HEK293 (cell line): ENCODE measurements at regions not wholly inside any gene's neighbourhood (a gene's known extent, or its start where the extent isn't known, plus 50 kb on each side); places are given as distances from the start of the nearest gene placed in this dataset.
"Not testable (repeated sequence)": the region's sequence is repeated elsewhere in the genome, so short reads cannot be mapped to it uniquely, and the experiment has no call there.

Source experiments
- CTCF ChIA-PET: fragments of 350-600 bp; formaldehyde crosslinking; extraction: SDS; loops from one replicate; lab custom pipeline; 2021; ENCODE audit warnings: antibody characterized with exemption; lab: Yijun Ruan, JAX
- POLR2A ChIA-PET: fragments of 300-600 bp; formaldehyde crosslinking; extraction: SDS; loops from one replicate; lab custom pipeline; 2020; ENCODE audit warnings: antibody characterized with exemption, inconsistent platforms; lab: Yijun Ruan, JAX
- H3K27ac ChIP-seq: fragments of 200-500 bp; sonication (Bioruptor generic); 2 replicates; pipeline ENCODE4 v1.5.1; 2014; ENCODE audit warnings: low read depth, low read length, control low read depth, inconsistent platforms; ENCODE audit errors: extremely low read depth
- H3K36me3 ChIP-seq, 2 experiments: fragments of 200-500 bp in 1 of 2; sonication (Bioruptor generic) in 1 of 2; 1 replicate in 1 of 2; 2 replicates in 1 of 2; pipeline ENCODE4 v1.5.1; 2014 to 2017; ENCODE audit warnings: inconsistent platforms in 2 of 2, low read length in 2 of 2; ENCODE audit not compliant: control insufficient read depth in 2 of 2, insufficient read depth in 1 of 2
- H3K4me1 ChIP-seq: fragments of 200-500 bp; sonication (Bioruptor generic); 2 replicates; pipeline ENCODE4 v1.5.1; 2014; ENCODE audit warnings: mild to moderate bottlenecking, low read length, inconsistent platforms; ENCODE audit not compliant: control insufficient read depth, insufficient read depth
- H3K4me3 ChIP-seq: 2 replicates; pipeline ENCODE4 v1.5.1; 2011; ENCODE audit warnings: low read depth, mild to moderate bottlenecking, control low read depth, low read length, moderate library complexity
- H3K9me3 ChIP-seq: fragments of 200-500 bp; sonication (Bioruptor generic); 2 replicates; pipeline ENCODE4 v1.5.1; 2014; ENCODE audit warnings: low read depth, low read length, inconsistent platforms; ENCODE audit not compliant: control insufficient read depth, insufficient read depth
- BCL11B ChIP-seq: fragments of 450-650 bp; formaldehyde crosslinking; IDR thresholded peaks from 2 replicates; pipeline ENCODE4 v1.5.1; 2016; ENCODE audit warnings: low read depth, missing biosample characterization, missing genetic modification characterization
- HOXA7 ChIP-seq: sonication (generic); formaldehyde crosslinking; IDR thresholded peaks from 2 replicates; pipeline ENCODE4 v1.8.1; 2022; ENCODE audit warnings: missing genetic modification reagents, borderline replicate concordance
- KLF7 ChIP-seq: fragments of 450-650 bp; formaldehyde crosslinking; IDR thresholded peaks from 2 replicates; pipeline ENCODE4 v1.5.1; 2016; ENCODE audit warnings: missing biosample characterization, missing genetic modification characterization, borderline replicate concordance
- KLF9 ChIP-seq: fragments of 450-650 bp; formaldehyde crosslinking; IDR thresholded peaks from 2 replicates; pipeline ENCODE4 v1.5.1; 2016; ENCODE audit warnings: missing biosample characterization, missing genetic modification characterization, low read depth
- ZBTB26 ChIP-seq: fragments of 450-650 bp; formaldehyde crosslinking; optimal IDR thresholded peaks from 2 replicates; pipeline ENCODE3; 2016; ENCODE audit warnings: missing biosample characterization, mild to moderate bottlenecking, missing genetic modification characterization
- ZBTB7A ChIP-seq: fragments of 450-650 bp; formaldehyde crosslinking; IDR thresholded peaks from 2 replicates; pipeline ENCODE4 v1.5.1; 2016; ENCODE audit warnings: low read depth, missing biosample characterization, missing genetic modification characterization
- ZNF146 ChIP-seq: fragments of 450-650 bp; formaldehyde crosslinking; IDR thresholded peaks from 2 replicates; pipeline ENCODE4 v1.5.1; 2016; ENCODE audit warnings: missing biosample characterization, missing genetic modification characterization
- ZNF19 ChIP-seq: fragments of 450-650 bp; formaldehyde crosslinking; IDR thresholded peaks from 2 replicates; pipeline ENCODE4; 2016; ENCODE audit warnings: missing biosample characterization, missing genetic modification characterization, low read depth
- ZNF302 ChIP-seq: fragments of 450-650 bp; formaldehyde crosslinking; IDR thresholded peaks from 2 replicates; pipeline ENCODE4 v1.5.1; 2016; ENCODE audit warnings: missing biosample characterization, missing genetic modification characterization, low read depth
- ZNF324 ChIP-seq: fragments of 450-650 bp; formaldehyde crosslinking; IDR thresholded peaks from 2 replicates; pipeline ENCODE4 v1.5.1; 2016; ENCODE audit warnings: missing biosample characterization, missing genetic modification characterization
- ZNF664 ChIP-seq: fragments of 450-650 bp; formaldehyde crosslinking; IDR thresholded peaks from 2 replicates; pipeline ENCODE4 v1.5.1; 2016; ENCODE audit warnings: missing biosample characterization, missing genetic modification characterization
- ZNF707 ChIP-seq: fragments of 450-650 bp; formaldehyde crosslinking; IDR thresholded peaks from 2 replicates; pipeline ENCODE4 v1.5.1; 2016; ENCODE audit warnings: missing biosample characterization, missing genetic modification characterization
- ZNF830 ChIP-seq: fragments of 450-650 bp; IDR thresholded peaks from 2 replicates; pipeline ENCODE4 v1.5.0; 2018; ENCODE audit warnings: missing biosample characterization, missing genetic modification characterization, low read depth, mild to moderate bottlenecking, moderate library complexity
- TF ChIP-seq, protein P1 (sequence below): fragments of 450-650 bp; formaldehyde crosslinking; IDR thresholded peaks from 2 replicates; pipeline ENCODE4 v1.5.1; 2016; ENCODE audit warnings: missing biosample characterization, missing genetic modification characterization
- TF ChIP-seq, protein P2 (sequence below): fragments of 450-650 bp; formaldehyde crosslinking; IDR thresholded peaks from 2 replicates; pipeline ENCODE4 v1.5.1; 2016; ENCODE audit warnings: missing biosample characterization, missing genetic modification characterization
- TF ChIP-seq, protein P3 (sequence below): fragments of 450-650 bp; formaldehyde crosslinking; IDR thresholded peaks from 2 replicates; pipeline ENCODE4 v1.5.1; 2017; ENCODE audit warnings: missing biosample characterization, mild to moderate bottlenecking, missing genetic modification characterization, moderate library complexity

- no peaks in the 10 kb centered on the region for H3K36me3 ChIP-seq
- CTCF ChIA-PET: no interaction called here
Observed at GRCh38 chr3:78511840-78512239, 1256.0 kb downstream of the ROBO1 start.

GRCh38 chr3:78512786-78513185 lies 1255.0 kb downstream of the ROBO1 start:
- POLR2A ChIA-PET, H3K4me1 ChIP-seq, H3K36me3 ChIP-seq, CTCF ChIA-PET, H3K9me3 ChIP-seq, H3K27ac ChIP-seq, H3K4me3 ChIP-seq: not testable (repeated sequence)

More at GRCh38 chr3:78511840-78512239, 1256.0 kb downstream of the ROBO1 start:
- H3K9me3 ChIP-seq: no peaks in the 10 kb centered on the region
- TF ChIP-seq ZNF707: no peak
- TF ChIP-seq ZBTB26: no peak
- no peak for TF ChIP-seq BCL11B (tag by site-specific recombination)
- no peak for TF ChIP-seq ZNF146 (tag by site-specific recombination)
- TF ChIP-seq, protein P1, sequence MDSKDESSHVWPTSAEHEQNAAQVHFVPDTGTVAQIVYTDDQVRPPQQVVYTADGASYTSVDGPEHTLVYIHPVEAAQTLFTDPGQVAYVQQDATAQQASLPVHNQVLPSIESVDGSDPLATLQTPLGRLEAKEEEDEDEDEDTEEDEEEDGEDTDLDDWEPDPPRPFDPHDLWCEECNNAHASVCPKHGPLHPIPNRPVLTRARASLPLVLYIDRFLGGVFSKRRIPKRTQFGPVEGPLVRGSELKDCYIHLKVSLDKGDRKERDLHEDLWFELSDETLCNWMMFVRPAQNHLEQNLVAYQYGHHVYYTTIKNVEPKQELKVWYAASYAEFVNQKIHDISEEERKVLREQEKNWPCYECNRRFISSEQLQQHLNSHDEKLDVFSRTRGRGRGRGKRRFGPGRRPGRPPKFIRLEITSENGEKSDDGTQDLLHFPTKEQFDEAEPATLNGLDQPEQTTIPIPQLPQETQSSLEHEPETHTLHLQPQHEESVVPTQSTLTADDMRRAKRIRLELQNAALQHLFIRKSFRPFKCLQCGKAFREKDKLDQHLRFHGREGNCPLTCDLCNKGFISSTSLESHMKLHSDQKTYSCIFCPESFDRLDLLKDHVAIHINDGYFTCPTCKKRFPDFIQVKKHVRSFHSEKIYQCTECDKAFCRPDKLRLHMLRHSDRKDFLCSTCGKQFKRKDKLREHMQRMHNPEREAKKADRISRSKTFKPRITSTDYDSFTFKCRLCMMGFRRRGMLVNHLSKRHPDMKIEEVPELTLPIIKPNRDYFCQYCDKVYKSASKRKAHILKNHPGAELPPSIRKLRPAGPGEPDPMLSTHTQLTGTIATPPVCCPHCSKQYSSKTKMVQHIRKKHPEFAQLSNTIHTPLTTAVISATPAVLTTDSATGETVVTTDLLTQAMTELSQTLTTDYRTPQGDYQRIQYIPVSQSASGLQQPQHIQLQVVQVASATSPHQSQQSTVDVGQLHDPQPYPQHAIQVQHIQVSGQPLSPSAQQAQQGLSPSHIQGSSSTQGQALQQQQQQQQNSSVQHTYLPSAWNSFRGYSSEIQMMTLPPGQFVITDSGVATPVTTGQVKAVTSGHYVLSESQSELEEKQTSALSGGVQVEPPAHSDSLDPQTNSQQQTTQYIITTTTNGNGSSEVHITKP (tag by site-specific recombination): no peak
- TF ChIP-seq ZBTB7A (tag by site-specific recombination): no peak
- TF ChIP-seq, protein P2, sequence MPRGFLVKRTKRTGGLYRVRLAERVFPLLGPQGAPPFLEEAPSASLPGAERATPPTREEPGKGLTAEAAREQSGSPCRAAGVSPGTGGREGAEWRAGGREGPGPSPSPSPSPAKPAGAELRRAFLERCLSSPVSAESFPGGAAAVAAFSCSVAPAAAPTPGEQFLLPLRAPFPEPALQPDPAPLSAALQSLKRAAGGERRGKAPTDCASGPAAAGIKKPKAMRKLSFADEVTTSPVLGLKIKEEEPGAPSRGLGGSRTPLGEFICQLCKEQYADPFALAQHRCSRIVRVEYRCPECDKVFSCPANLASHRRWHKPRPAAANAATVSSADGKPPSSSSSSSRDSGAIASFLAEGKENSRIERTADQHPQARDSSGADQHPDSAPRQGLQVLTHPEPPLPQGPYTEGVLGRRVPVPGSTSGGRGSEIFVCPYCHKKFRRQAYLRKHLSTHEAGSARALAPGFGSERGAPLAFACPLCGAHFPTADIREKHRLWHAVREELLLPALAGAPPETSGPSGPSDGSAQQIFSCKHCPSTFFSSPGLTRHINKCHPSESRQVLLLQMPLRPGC (tag by site-specific recombination): no peak
- TF ChIP-seq KLF9 (tag by site-specific recombination): no peak
- no peak for TF ChIP-seq ZNF302 (tag by site-specific recombination)
- no peak for TF ChIP-seq HOXA7 (CRISPR knock-in tag)
- TF ChIP-seq ZNF830: no peak
- TF ChIP-seq KLF7: no peak
- no peak for TF ChIP-seq ZNF19 (tag by site-specific recombination)
- TF ChIP-seq ZNF324: no peak
- TF ChIP-seq, protein P3, sequence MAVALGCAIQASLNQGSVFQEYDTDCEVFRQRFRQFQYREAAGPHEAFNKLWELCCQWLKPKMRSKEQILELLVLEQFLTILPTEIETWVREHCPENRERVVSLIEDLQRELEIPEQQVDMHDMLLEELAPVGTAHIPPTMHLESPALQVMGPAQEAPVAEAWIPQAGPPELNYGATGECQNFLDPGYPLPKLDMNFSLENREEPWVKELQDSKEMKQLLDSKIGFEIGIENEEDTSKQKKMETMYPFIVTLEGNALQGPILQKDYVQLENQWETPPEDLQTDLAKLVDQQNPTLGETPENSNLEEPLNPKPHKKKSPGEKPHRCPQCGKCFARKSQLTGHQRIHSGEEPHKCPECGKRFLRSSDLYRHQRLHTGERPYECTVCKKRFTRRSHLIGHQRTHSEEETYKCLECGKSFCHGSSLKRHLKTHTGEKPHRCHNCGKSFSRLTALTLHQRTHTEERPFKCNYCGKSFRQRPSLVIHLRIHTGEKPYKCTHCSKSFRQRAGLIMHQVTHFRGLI (tag by site-specific recombination): no peak
- no peak for TF ChIP-seq ZNF664 (tag by site-specific recombination)
- TF ChIP-seq, all 188 proteins: peak for 0
- H3K27ac ChIP-seq: no peak overlapping the region
- H3K4me3 ChIP-seq: no peak overlapping the region
- H3K4me1 ChIP-seq: peaks cover 5% of the 10 kb centered on the region; the same call in 1 of the 2 replicates
- POLR2A ChIA-PET: no interaction called here
